HCT116 (cell line): ENCODE measurements at regions not wholly inside any gene's neighbourhood (a gene's known extent, or its start where the extent isn't known, plus 50 kb on each side); places are given as distances from the start of the nearest gene placed in this dataset.
"Not testable (repeated sequence)": the region's sequence is repeated elsewhere in the genome, so short reads cannot be mapped to it uniquely, and the experiment has no call there.

Experiments used
- ATAC-seq: fragments of 200-7000 bp; cut with Tn5 transposase; 2 replicates; pipeline ENCODE4 v1.9.1; 2020; ENCODE audit warnings: mild to moderate bottlenecking, moderate library complexity
- BruUV-seq: library from RNA; stranded (reverse); fragments of 400-500 nt; replicated peaks from 2 replicates; lab custom pipeline; 2021; lab: Mats Ljungman, UMichigan
- CTCF ChIA-PET: fragments of 300-600 bp; sonication (Branson Sonifier 250); formaldehyde crosslinking; loops from one replicate; lab custom pipeline; 2021; ENCODE audit warnings: antibody characterized with exemption; lab: Charles Lee
- POLR2A ChIA-PET: fragments of 300-600, 350-600 bp; sonication (Branson Sonifier 250); formaldehyde crosslinking; loops from one replicate; lab custom pipeline; 2021; ENCODE audit warnings: antibody characterized with exemption; lab: Charles Lee
- RAD21 ChIA-PET, 2 experiments: fragments of 300-600 bp; sonication (Branson Sonifier 250); formaldehyde crosslinking; loops; one replicate each; lab custom pipeline; 2023; ENCODE audit warnings: low total read pairs in 2 of 2; ENCODE audit not compliant: uncharacterized antibody in 2 of 2, unreplicated experiment in 2 of 2, low non-redundant PET in 1 of 2; lab: Charles Lee
- DNase-seq: peaks from one replicate; pipeline ENCODE4 v3.0.0-alpha.2; 2010; ENCODE audit warnings: low read depth, low spot score
- H2AFZ ChIP-seq: fragments of 200-600 bp; shearing (Covaris generic), sonication (generic); 2 replicates; pipeline ENCODE4 v1.6.1; 2017; ENCODE audit warnings: low read depth, mixed run types, mixed read lengths, antibody characterized with exemption, low read length; ENCODE audit not compliant: poor library complexity, severe bottlenecking
- H3K27ac ChIP-seq: 2 replicates; pipeline ENCODE4 v1.5.1; 2012; ENCODE audit warnings: low read depth, low read length
- H3K27me3 ChIP-seq: fragments of 200-600 bp; sonication (generic); 2 replicates; pipeline ENCODE4 v1.6.1; 2016; ENCODE audit warnings: mixed run types, low read length, mixed read lengths; ENCODE audit not compliant: insufficient read depth
- H3K36me3 ChIP-seq, 2 experiments: fragments of 200-500 bp in 1 of 2; fragments of 200-600 bp in 1 of 2; sonication (Bioruptor generic) in 1 of 2; sonication (generic) in 1 of 2; 2 replicates each; pipeline versions ENCODE4 v1.5.1 to v1.6.1; 2014 to 2016; ENCODE audit warnings: low read length in 2 of 2, inconsistent platforms in 1 of 2, mixed read lengths in 1 of 2, mixed run types in 1 of 2; ENCODE audit not compliant: insufficient read depth in 2 of 2, control insufficient read depth in 1 of 2
- H3K4me1 ChIP-seq, 2 experiments: fragments of 200-600 bp in 1 of 2; sonication (generic) in 1 of 2; 2 replicates each; pipeline versions ENCODE4 v1.5.1 to v1.6.1; 2012 to 2017; ENCODE audit warnings: low read length in 2 of 2, inconsistent platforms in 1 of 2, mild to moderate bottlenecking in 1 of 2, mixed read lengths in 1 of 2, mixed run types in 1 of 2, moderate library complexity in 1 of 2; ENCODE audit not compliant: insufficient read depth in 2 of 2, control insufficient read depth in 1 of 2
- H3K4me2 ChIP-seq: fragments of 200-600 bp; sonication (generic); 2 replicates; pipeline ENCODE4 v1.6.1; 2017; ENCODE audit warnings: mixed run types, low read length, mixed read lengths
- H3K4me3 ChIP-seq, 2 experiments: fragments of 200-600 bp in 1 of 2; sonication (generic) in 1 of 2; replicated peaks in 1 of 2; 2 replicates each; pipeline ENCODE4 v1.5.1; 2011 to 2016; ENCODE audit warnings: low read length in 2 of 2, control low read depth in 1 of 2, low read depth in 1 of 2, mild to moderate bottlenecking in 1 of 2, mixed read lengths in 1 of 2, mixed run types in 1 of 2
- H3K79me2 ChIP-seq: fragments of 200-600 bp; sonication (generic); 2 replicates; pipeline ENCODE4 v1.6.1; 2017; ENCODE audit warnings: mild to moderate bottlenecking, mixed run types, low read length, moderate library complexity, mixed read lengths; ENCODE audit not compliant: insufficient read depth
- H3K9ac ChIP-seq: fragments of 200-600 bp; sonication (generic); 2 replicates; pipeline ENCODE4 v1.6.1; 2016; ENCODE audit warnings: low read length, mixed read lengths
- H3K9me2 ChIP-seq: fragments of 200-600 bp; sonication (generic), shearing (Covaris generic); 2 replicates; pipeline ENCODE4 v1.6.1; 2017; ENCODE audit warnings: mixed run types, mild to moderate bottlenecking, moderate library complexity; ENCODE audit not compliant: insufficient read depth
- H3K9me3 ChIP-seq, 2 experiments: fragments of 200-500 bp in 1 of 2; fragments of 200-600 bp in 1 of 2; sonication (Bioruptor generic) in 1 of 2; sonication (generic) in 1 of 2; 2 replicates each; pipeline ENCODE4 v1.6.1; 2014 to 2017; ENCODE audit warnings: low read length in 2 of 2, mixed read lengths in 2 of 2, inconsistent platforms in 1 of 2, low read depth in 1 of 2, mild to moderate bottlenecking in 1 of 2, mixed run types in 1 of 2, moderate library complexity in 1 of 2; ENCODE audit not compliant: control insufficient read depth in 1 of 2, insufficient read depth in 1 of 2
- H4K20me1 ChIP-seq: fragments of 200-600 bp; sonication (generic), shearing (Covaris generic); 2 replicates; pipeline ENCODE4 v1.6.1; 2017; ENCODE audit warnings: mixed run types, mild to moderate bottlenecking, moderate library complexity; ENCODE audit not compliant: insufficient read depth
- intact Hi-C: fragments of 100-400 bp; cut with micrococcal nuclease; formaldehyde crosslinking; loops from 2 replicates; pipeline ENCODE4 v1.10.0; 2022

DNA sequence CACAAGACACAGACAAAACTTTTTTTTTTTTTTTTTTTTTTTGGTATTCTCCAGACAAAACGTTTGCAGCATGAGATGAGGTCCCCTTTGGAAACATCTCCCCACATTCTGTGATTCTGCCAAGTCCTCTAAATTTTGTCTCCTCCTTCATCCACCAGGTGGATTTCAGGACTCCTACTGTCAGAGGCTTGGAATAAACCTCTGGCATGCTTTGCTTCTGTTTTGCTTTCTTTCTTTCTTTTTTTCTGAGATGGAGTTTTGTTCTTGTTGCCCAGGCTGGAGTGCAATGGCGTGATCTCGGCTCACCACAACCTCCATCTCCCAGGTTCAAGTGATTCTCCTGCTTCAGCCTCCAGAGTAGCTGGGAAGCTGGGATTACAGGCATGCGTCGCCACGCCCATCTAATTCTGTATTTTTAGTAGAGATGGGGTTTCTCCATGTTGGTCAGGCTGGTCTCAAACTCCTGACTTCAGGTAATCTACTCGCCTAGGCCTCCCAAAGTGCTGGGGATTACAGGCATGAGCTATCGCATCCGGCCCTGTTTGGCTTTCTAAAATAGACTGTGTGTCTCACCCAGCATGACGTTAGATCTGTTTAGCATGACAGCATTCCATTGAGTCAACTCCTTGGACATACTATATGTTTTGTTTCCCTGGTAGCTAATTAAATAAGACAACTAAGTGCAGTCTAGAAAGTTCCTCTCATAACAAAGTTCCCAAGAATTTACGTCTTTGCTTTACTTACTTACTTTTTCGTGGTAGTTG, 142.5 kb downstream of the NPIPA7 start:
- H3K36me3 ChIP-seq, CTCF ChIA-PET, H3K27me3 ChIP-seq, H3K9me2 ChIP-seq, H3K9me3 ChIP-seq, RAD21 ChIA-PET, DNase-seq, H2AFZ ChIP-seq, H3K4me3 ChIP-seq, H3K4me1 ChIP-seq, H3K79me2 ChIP-seq, POLR2A ChIA-PET, intact Hi-C loops, H4K20me1 ChIP-seq, H3K9ac ChIP-seq, H3K4me2 ChIP-seq, H3K27ac ChIP-seq, BruUV-seq: not testable (repeated sequence)
- peak; percentile 44 for ATAC-seq

DNA sequence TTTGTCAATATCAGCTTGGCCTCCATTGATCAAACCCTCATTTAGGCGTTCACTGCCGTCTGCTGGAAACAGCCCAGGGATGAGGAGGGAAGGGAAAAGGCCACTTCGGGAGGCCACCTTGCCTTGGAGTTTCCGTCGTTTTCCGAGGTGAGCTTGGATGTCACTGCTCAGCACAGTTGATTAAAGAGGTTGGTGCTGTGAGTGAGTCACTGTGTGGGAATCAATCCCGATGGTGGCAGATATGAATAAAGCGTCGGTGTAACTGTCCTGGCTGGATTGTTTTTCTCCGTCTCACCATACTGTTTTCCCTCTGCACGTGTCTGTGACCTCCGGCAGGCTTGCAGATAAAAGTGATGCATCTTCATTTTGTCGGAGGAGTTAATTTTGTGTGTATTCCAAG, 148.1 kb downstream of the NPIPA7 start:
- intact Hi-C loops, CTCF ChIA-PET, H3K4me1 ChIP-seq, BruUV-seq, H3K9me2 ChIP-seq, H3K27me3 ChIP-seq, H3K36me3 ChIP-seq, H3K9ac ChIP-seq, POLR2A ChIA-PET, H3K9me3 ChIP-seq, H3K4me3 ChIP-seq, H3K79me2 ChIP-seq, H4K20me1 ChIP-seq, H3K27ac ChIP-seq, DNase-seq, RAD21 ChIA-PET, H3K4me2 ChIP-seq, ATAC-seq, H2AFZ ChIP-seq: not testable (repeated sequence)

DNA sequence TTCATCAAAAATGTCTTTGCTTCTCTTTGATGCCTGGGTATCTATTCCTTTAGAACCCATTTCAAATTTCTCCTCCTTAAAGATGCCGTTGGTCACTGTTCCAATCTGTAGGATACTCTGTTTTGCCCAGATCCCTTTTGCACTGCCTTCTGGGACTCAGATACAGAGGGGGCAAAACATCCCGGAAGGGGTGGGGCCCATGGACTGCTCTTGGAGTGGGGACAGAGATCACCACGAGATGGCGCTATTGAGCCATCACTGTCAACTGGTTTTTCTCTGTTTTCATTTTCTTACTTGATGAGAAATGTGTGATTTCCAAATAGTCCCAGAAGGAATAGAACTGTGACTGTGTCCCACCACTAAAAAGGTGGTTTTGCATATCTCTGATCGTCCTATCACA, 151.8 kb downstream of the NPIPA7 start:
- intact Hi-C loops: not testable (repeated sequence)

DNA sequence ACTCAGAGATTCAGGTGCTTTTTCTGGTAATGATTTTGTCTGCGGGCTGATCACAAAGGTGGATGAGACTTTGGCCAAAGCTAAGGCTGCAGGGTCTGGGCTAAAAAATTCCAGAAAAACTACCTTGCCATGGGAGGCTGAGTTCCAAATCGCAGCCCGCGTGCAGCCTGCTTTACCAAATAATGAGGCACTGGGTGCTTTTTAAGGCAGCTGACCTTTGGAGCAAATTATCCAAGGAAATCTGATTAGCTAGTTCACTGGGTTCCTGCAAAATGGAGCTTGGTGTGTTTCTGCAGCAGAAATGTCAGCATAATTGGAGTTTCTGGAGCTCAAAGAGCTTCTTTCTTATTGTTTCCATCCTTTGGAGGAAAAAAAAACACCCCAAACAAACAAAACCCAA, 156.6 kb downstream of the NPIPA7 start:
- H3K4me3 ChIP-seq, H3K9ac ChIP-seq, H4K20me1 ChIP-seq, DNase-seq, POLR2A ChIA-PET, H3K9me3 ChIP-seq, H3K27me3 ChIP-seq, H3K9me2 ChIP-seq, CTCF ChIA-PET, H3K27ac ChIP-seq, H3K4me1 ChIP-seq, BruUV-seq, RAD21 ChIA-PET, H3K79me2 ChIP-seq, H3K36me3 ChIP-seq, H3K4me2 ChIP-seq, H2AFZ ChIP-seq, ATAC-seq, intact Hi-C loops: not testable (repeated sequence)

More for the DNA sequence above, 151.8 kb downstream of the NPIPA7 start:
- H3K4me2 ChIP-seq, H3K27me3 ChIP-seq, RAD21 ChIA-PET, H3K79me2 ChIP-seq, H4K20me1 ChIP-seq, H3K4me1 ChIP-seq, H3K36me3 ChIP-seq, DNase-seq, H3K27ac ChIP-seq, H3K4me3 ChIP-seq, H2AFZ ChIP-seq, POLR2A ChIA-PET, H3K9ac ChIP-seq, H3K9me3 ChIP-seq, H3K9me2 ChIP-seq, CTCF ChIA-PET, BruUV-seq: not testable (repeated sequence)
- ATAC-seq: peak; percentile 100
